RWPE2 (cell line): ENCODE measurements at regions not wholly inside any gene's neighbourhood (a gene's known extent, or its start where the extent isn't known, plus 50 kb on each side); places are given as distances from the start of the nearest gene placed in this dataset.

Experiments used
- ATAC-seq: fragments of 200-7000 bp; cut with Tn5 transposase; 3 replicates; pipeline ENCODE4 v1.9.1; 2021; ENCODE audit warnings: low read depth
- DNase-seq: peaks from one replicate; pipeline ENCODE4 v3.0.0-alpha.2; 2020; ENCODE audit warnings: low spot score
- H3K27ac ChIP-seq: fragments of 450-650 bp; 2 replicates; pipeline ENCODE4 v1.5.1; 2017; ENCODE audit warnings: mild to moderate bottlenecking; ENCODE audit not compliant: poor library complexity, severe bottlenecking
- H3K27me3 ChIP-seq: fragments of 250-450 bp; sonication (Bioruptor Pico); 2 replicates; pipeline ENCODE4 v1.5.1; 2021; ENCODE audit warnings: mild to moderate bottlenecking, moderate library complexity; ENCODE audit not compliant: insufficient read depth, poor library complexity, severe bottlenecking
- H3K36me3 ChIP-seq: fragments of 250-450 bp; sonication (Bioruptor Pico); 2 replicates; pipeline ENCODE4 v1.5.1; 2020; ENCODE audit warnings: low read depth, mild to moderate bottlenecking, moderate library complexity
- H3K4me1 ChIP-seq: fragments of 250-450 bp; sonication (Bioruptor Pico); 2 replicates; pipeline ENCODE4 v1.5.1; 2021; ENCODE audit warnings: mild to moderate bottlenecking, moderate library complexity; ENCODE audit not compliant: insufficient read depth, poor library complexity, severe bottlenecking
- H3K4me3 ChIP-seq: fragments of 250-450 bp; sonication (Bioruptor Pico); 2 replicates; pipeline ENCODE4 v1.5.1; 2021; ENCODE audit warnings: mild to moderate bottlenecking, moderate library complexity; ENCODE audit not compliant: severe bottlenecking
- H3K9me3 ChIP-seq: fragments of 250-450 bp; sonication (Bioruptor Pico); 2 replicates; pipeline ENCODE4 v1.5.1; 2021; ENCODE audit warnings: mild to moderate bottlenecking, moderate library complexity; ENCODE audit not compliant: severe bottlenecking
- CTCF ChIP-seq: fragments of 450-650 bp; IDR thresholded peaks from one replicate; pipeline ENCODE4 v1.5.1; 2017; ENCODE audit warnings: mild to moderate bottlenecking, moderate library complexity; ENCODE audit not compliant: poor library complexity, severe bottlenecking

GRCh38 chr4:26171501-26171900 is 149.3 kb upstream of the RBPJ start:
- DNase-seq: no peak
- H3K9me3 ChIP-seq: no peaks in the 10 kb centered on the region
- H3K27me3 ChIP-seq: no peaks in the 10 kb centered on the region
- no peak for TF ChIP-seq CTCF
- H3K4me3 ChIP-seq: no peak overlapping the region
- no peaks in the 10 kb centered on the region for H3K36me3 ChIP-seq
- peaks cover 3% of the 10 kb centered on the region for H3K4me1 ChIP-seq
- H3K27ac ChIP-seq: no peak overlapping the region
- no peak for ATAC-seq

- ATAC-seq (no peak), DNase-seq (no peak)
- H3K36me3 ChIP-seq: no peaks in the 10 kb centered on the region
- no peak for TF ChIP-seq CTCF
- H3K27me3 ChIP-seq: no peaks in the 10 kb centered on the region
- H3K9me3 ChIP-seq: no peaks in the 10 kb centered on the region
- no peak overlapping the region for H3K4me3 ChIP-seq
- H3K27ac ChIP-seq: no peak overlapping the region
- peaks cover 7% of the 10 kb centered on the region for H3K4me1 ChIP-seq
These were observed 148.9 kb upstream of the RBPJ start for GRCh38 chr4:26171941-26172340.

- no peaks in the 10 kb centered on the region for H3K27me3 ChIP-seq
- DNase-seq (no peak), ATAC-seq (no peak)
- H3K9me3 ChIP-seq: no peaks in the 10 kb centered on the region
- no peak for TF ChIP-seq CTCF
- no peak overlapping the region for H3K4me3 ChIP-seq
- H3K4me1 ChIP-seq: peaks cover 10% of the 10 kb centered on the region
- H3K27ac ChIP-seq: no peak overlapping the region
- no peaks in the 10 kb centered on the region for H3K36me3 ChIP-seq
These were observed 147.2 kb upstream of the RBPJ start for GRCh38 chr4:26173619-26174018.

- no peaks in the 10 kb centered on the region for H3K36me3 ChIP-seq
- no peak for DNase-seq
These were observed 146.8 kb upstream of the RBPJ start for GRCh38 chr4:26174027-26174426.

More at GRCh38 chr4:26174027-26174426, 146.8 kb upstream of the RBPJ start:
- Histone ChIP-seq H3K27me3 (no peaks in the 10 kb centered on the region), H3K9me3 (no peaks in the 10 kb centered on the region), H3K27ac (no peak overlapping the region), H3K4me1 (peaks cover 10% of the 10 kb centered on the region), H3K4me3 (no peak overlapping the region)
- TF ChIP-seq CTCF: no peak
- ATAC-seq: no peak
